SK-N-SH treated with all-trans-retinoic acid at 6 μM for 48 hours (cell line): ENCODE measurements at regions not wholly inside any gene's neighbourhood (a gene's known extent, or its start where the extent isn't known, plus 50 kb on each side); places are given as distances from the start of the nearest gene placed in this dataset.

Experiments
- ATAC-seq: fragments of 200-7000 bp; cut with Tn5 transposase; 3 replicates; pipeline ENCODE4 v1.9.1; 2020; ENCODE audit warnings: mild to moderate bottlenecking, moderate library complexity
- BACH2 ChIP-seq: fragments of 250-450 bp; sonication (Bioruptor Pico); IDR thresholded peaks from 2 replicates; pipeline ENCODE4 v1.9.0; 2021; ENCODE audit warnings: mild to moderate bottlenecking, borderline replicate concordance
- CSDC2 ChIP-seq: fragments of 250-450 bp; sonication (Bioruptor Pico); IDR thresholded peaks from 2 replicates; pipeline ENCODE4 v1.5.0; 2020; ENCODE audit warnings: mild to moderate bottlenecking, moderate library complexity
- CSRNP3 ChIP-seq: fragments of 250-450 bp; sonication (Bioruptor Pico); IDR thresholded peaks from 2 replicates; pipeline ENCODE4 v1.5.1; 2021; ENCODE audit warnings: mild to moderate bottlenecking, moderate library complexity
- ISL1 ChIP-seq: fragments of 250-450 bp; sonication (Bioruptor Pico); IDR thresholded peaks from 2 replicates; pipeline ENCODE4 v2.1.2; 2022; ENCODE audit warnings: mild to moderate bottlenecking, moderate library complexity
- OSR1 ChIP-seq: fragments of 250-450 bp; sonication (Bioruptor Pico); IDR thresholded peaks from 2 replicates; pipeline ENCODE4 v1.8.0; 2022; ENCODE audit warnings: moderate library complexity, mild to moderate bottlenecking, inconsistent platforms
- PATZ1 ChIP-seq: fragments of 250-450 bp; sonication (Bioruptor Pico); IDR thresholded peaks from 2 replicates; pipeline ENCODE4 v1.8.0; 2020; ENCODE audit warnings: mild to moderate bottlenecking, moderate library complexity, borderline replicate concordance
- RARB ChIP-seq: fragments of 250-450 bp; sonication (Bioruptor Pico); IDR thresholded peaks from 2 replicates; pipeline ENCODE4 v1.8.0; 2021; ENCODE audit warnings: mild to moderate bottlenecking, moderate library complexity
- SNAI2 ChIP-seq: fragments of 250-450 bp; sonication (Bioruptor Pico); IDR thresholded peaks from 2 replicates; pipeline ENCODE4 v1.5.0; 2020; ENCODE audit warnings: mild to moderate bottlenecking, moderate library complexity
- TCF4 ChIP-seq: fragments of 250-450 bp; sonication (Bioruptor Pico); IDR thresholded peaks from 2 replicates; pipeline ENCODE4 v1.8.0; 2021; ENCODE audit warnings: mild to moderate bottlenecking, moderate library complexity, borderline replicate concordance
- TOX ChIP-seq: fragments of 250-450 bp; sonication (Bioruptor Pico); IDR thresholded peaks from 2 replicates; pipeline ENCODE4 v1.8.0; 2021; ENCODE audit warnings: mild to moderate bottlenecking, moderate library complexity, borderline replicate concordance
- TSHZ2 ChIP-seq: fragments of 250-450 bp; sonication (Bioruptor Pico); IDR thresholded peaks from 2 replicates; pipeline ENCODE4 v1.5.0; 2020; ENCODE audit warnings: mild to moderate bottlenecking, moderate library complexity
- ZFP3 ChIP-seq: fragments of 250-450 bp; sonication (Bioruptor Pico); IDR thresholded peaks from 2 replicates; pipeline ENCODE4 v1.5.0; 2020; ENCODE audit warnings: mild to moderate bottlenecking, moderate library complexity
- ZNF565 ChIP-seq: fragments of 450-650 bp; formaldehyde crosslinking; conservative IDR thresholded peaks from 2 replicates; pipeline ENCODE4 v1.5.0; 2020; ENCODE audit warnings: low read depth, mild to moderate bottlenecking, moderate library complexity
- ZNF70 ChIP-seq: fragments of 450-650 bp; formaldehyde crosslinking; IDR thresholded peaks from 2 replicates; pipeline ENCODE4 v1.5.0; 2020; ENCODE audit warnings: mild to moderate bottlenecking, moderate library complexity
- ZNF8 ChIP-seq: fragments of 450-650 bp; formaldehyde crosslinking; IDR thresholded peaks from 2 replicates; pipeline ENCODE4 v1.5.0; 2020; ENCODE audit warnings: mild to moderate bottlenecking, moderate library complexity
- TF ChIP-seq, protein P1 (sequence below): fragments of 250-450 bp; sonication (Bioruptor Pico); IDR thresholded peaks from 2 replicates; pipeline ENCODE4 v1.5.1; 2020; ENCODE audit warnings: low read depth, mild to moderate bottlenecking, moderate library complexity
- TF ChIP-seq, protein P2 (sequence below): fragments of 250-450 bp; sonication (Bioruptor Pico); IDR thresholded peaks from 2 replicates; pipeline ENCODE4 v1.8.0; 2021; ENCODE audit warnings: low read depth, mild to moderate bottlenecking, moderate library complexity, borderline replicate concordance

DNA sequence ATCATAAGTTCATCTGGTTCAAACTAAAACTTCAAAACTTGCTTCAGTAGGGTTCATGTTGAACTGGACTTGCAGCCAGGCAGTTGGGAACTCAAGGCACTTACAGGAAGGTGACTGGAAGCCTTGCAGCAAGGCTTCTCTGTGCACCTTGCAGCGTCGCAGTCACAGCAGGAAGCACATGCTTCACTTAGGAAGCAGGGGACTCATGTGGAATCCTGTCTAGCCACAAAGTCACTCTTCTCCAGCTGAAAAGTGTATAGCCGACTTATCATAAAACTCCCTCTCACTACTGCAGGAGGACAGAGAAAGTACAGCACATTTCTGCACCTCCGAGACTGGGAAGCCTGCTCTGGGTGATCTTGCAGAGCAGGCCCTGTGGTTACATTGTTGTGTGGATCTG, 114.0 kb upstream of the PRB2 start:
- TF ChIP-seq TSHZ2 (CRISPR knock-in tag) (no peak), CSDC2 (no peak), ZNF70 (CRISPR knock-in tag) (no peak), CSRNP3 (no peak), ZNF565 (CRISPR knock-in tag) (no peak), TOX (CRISPR knock-in tag) (no peak), OSR1 (CRISPR knock-in tag) (no peak), ZNF8 (CRISPR knock-in tag) (no peak), BACH2 (CRISPR knock-in tag) (no peak), SNAI2 (CRISPR knock-in tag) (no peak), RARB (CRISPR knock-in tag) (no peak)
- TF ChIP-seq, protein P1, sequence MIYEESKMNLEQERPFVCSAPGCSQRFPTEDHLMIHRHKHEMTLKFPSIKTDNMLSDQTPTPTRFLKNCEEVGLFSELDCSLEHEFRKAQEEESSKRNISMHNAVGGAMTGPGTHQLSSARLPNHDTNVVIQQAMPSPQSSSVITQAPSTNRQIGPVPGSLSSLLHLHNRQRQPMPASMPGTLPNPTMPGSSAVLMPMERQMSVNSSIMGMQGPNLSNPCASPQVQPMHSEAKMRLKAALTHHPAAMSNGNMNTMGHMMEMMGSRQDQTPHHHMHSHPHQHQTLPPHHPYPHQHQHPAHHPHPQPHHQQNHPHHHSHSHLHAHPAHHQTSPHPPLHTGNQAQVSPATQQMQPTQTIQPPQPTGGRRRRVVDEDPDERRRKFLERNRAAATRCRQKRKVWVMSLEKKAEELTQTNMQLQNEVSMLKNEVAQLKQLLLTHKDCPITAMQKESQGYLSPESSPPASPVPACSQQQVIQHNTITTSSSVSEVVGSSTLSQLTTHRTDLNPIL (CRISPR knock-in tag) = no peak
- no peak for ATAC-seq

DNA sequence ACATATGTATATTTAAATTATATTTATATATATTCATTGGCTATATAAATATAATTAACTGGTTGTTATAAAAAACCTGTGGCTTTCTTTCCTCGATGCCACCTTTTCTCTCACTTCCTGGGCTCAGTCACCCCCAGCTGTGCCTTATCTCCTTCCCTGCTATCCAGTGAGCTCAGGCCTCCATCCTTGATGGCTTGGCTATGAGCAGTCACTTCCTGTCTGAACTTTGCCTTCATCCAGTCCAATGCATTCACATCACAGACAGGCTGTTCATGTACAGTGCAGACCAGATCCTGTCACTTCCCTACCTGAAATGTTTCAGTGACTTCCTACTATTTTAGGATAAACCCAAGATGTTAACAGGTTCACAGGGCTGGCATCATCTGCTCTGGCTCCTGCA, 115.3 kb upstream of the PRB2 start:
- TF ChIP-seq ZFP3 (no peak), CSRNP3 (no peak), SNAI2 (CRISPR knock-in tag) (no peak)
- TF ChIP-seq, protein P1 (CRISPR knock-in tag) = no peak
- ATAC-seq = no peak

DNA sequence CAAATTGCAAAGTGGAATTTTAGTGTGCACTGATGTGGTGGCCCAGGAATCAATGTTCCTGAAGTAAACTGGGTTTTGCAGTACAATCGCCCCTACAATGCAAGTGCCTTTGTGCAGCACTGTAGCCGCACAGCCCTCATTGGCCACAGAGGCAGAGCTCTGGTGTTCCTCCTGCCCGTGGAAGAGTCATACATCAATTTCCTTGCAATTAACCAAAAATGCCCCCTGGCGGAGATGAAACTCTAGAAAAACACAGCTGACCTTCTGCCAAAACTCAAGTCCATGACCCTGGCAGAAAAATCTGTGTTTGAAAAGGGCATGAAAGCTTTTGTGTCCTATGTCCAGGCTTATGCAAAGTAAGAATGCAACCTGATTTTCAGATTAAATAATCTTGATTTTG, 117.9 kb upstream of the PRB2 start:
- ATAC-seq = peak; percentile 38; the same call in 1 of the 3 replicates
- TF ChIP-seq RARB (CRISPR knock-in tag) (no peak), PATZ1 (CRISPR knock-in tag) (no peak), ISL1 (CRISPR knock-in tag) (no peak), ZFP3 (no peak), CSRNP3 (no peak), TSHZ2 (CRISPR knock-in tag) (no peak), TOX (CRISPR knock-in tag) (no peak), TCF4 (CRISPR knock-in tag) (no peak), BACH2 (CRISPR knock-in tag) (no peak), ZNF565 (CRISPR knock-in tag) (no peak), ZNF70 (CRISPR knock-in tag) (no peak)
- TF ChIP-seq, protein P2, sequence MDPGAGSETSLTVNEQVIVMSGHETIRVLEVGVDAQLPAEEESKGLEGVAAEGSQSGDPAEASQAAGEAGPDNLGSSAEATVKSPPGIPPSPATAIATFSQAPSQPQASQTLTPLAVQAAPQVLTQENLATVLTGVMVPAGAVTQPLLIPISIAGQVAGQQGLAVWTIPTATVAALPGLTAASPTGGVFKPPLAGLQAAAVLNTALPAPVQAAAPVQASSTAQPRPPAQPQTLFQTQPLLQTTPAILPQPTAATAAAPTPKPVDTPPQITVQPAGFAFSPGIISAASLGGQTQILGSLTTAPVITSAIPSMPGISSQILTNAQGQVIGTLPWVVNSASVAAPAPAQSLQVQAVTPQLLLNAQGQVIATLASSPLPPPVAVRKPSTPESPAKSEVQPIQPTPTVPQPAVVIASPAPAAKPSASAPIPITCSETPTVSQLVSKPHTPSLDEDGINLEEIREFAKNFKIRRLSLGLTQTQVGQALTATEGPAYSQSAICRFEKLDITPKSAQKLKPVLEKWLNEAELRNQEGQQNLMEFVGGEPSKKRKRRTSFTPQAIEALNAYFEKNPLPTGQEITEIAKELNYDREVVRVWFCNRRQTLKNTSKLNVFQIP (CRISPR knock-in tag) = no peak
- TF ChIP-seq, protein P1 (CRISPR knock-in tag) = no peak
